HG03558 (cell line): ENCODE measurements at regions not wholly inside any gene's neighbourhood (a gene's known extent, or its start where the extent isn't known, plus 50 kb on each side); places are given as distances from the start of the nearest gene placed in this dataset.

Source experiments
- ATAC-seq: cut with Tn5 transposase; IDR thresholded peaks from one replicate; pipeline ENCODE4 v1.9.1; 2021; ENCODE audit warnings: moderate number of reproducible peaks; ENCODE audit not compliant: unreplicated experiment; ENCODE audit errors: extremely low read depth

DNA sequence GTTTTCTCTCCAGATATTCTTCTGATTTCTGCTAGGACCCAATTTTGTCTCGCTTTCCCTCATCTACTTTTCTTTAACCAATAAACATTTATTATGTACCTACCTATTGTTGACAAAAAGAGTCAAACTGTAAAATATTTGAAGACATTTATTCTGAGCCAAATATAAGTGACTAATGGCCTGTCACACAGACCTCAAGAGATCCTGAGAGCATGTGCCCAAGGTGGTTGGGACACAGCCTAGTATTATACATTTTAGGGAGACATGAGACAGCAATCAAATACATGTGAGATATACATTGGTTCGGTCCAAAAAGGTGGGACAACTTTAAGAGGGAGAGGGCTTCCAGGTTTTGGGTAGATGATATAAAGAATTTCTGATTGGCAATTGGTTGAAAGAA is 191.8 kb downstream of the NXNL2 start:
- no peak for ATAC-seq

DNA sequence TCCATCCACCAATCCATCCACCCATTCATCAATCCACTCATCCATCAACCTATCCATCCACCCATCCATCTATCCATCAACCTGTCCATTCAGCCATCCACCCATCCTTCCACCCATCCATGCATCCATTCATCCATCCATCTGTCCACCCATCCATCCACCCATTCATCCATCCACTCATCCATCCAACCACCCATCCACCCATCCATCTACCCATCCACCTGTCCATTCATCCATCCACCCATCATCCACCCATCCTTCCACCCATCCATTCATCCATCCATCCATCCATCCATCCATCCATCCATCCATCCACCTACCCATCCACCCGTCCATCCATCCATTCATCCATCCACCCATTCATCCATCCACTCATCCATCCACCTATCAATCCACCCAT is 195.8 kb downstream of the NXNL2 start:
- no peak for ATAC-seq

DNA sequence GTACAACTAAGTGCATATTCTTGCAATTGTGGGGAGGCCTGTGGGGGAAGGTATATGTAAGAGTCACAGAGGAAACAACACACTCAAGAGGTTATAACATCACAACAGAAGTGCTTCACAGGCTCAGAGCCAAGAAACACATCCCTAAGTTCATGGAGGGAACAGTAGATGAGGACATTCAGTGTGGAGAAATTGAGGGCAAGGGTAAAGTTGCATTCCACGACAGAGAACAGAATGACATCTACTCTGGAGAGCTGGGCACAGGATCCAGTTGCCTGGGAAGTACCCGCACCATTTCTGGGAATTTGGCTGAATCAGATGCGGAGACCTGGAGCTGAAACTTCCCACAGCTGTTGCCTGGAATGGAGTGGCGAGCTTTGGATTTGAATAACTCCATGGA is 197.2 kb downstream of the NXNL2 start:
- no peak for ATAC-seq

DNA sequence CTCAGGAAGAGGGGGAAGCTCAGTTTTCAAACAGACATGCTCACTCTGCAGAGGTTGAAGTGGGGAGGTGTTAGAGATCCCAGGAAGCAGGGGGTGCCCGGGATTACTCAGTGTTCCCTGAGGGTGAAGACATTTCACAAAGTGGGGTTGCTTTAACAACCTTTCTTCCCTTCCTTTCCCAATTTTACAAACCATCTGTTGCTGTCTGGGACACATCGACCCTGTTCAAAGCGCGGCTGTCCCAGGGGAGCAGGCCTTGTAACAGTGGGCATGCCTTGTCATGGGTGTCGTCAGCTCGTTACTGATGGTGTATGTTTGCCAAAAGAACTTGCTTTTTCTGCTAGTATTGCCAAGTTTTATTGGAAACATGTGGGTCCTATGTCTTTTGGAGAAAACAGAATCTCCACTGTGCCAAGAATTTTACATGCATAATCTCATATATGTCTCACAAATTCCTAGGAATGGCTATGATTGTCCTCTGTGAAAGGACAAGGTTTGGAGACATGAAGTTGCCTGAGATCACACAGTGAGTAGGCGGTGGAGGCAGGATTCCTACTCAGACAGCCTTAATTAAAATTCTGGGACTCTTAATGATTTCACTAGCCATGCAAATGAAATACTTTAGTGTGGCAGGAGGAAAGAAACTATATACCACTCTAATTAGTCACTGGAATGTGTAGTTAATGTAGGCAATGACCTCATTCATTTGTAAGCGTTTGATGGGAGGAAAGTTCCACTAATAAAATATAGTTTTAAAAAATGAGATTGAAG is 198.9 kb downstream of the NXNL2 start:
- no peak for ATAC-seq

GRCh38 chr9:88734527-88734926 is 199.5 kb downstream of the NXNL2 start:
- ATAC-seq, result no peak

- no peak for ATAC-seq
These were observed 201.2 kb downstream of the NXNL2 start for GRCh38 chr9:88736136-88736637.

DNA sequence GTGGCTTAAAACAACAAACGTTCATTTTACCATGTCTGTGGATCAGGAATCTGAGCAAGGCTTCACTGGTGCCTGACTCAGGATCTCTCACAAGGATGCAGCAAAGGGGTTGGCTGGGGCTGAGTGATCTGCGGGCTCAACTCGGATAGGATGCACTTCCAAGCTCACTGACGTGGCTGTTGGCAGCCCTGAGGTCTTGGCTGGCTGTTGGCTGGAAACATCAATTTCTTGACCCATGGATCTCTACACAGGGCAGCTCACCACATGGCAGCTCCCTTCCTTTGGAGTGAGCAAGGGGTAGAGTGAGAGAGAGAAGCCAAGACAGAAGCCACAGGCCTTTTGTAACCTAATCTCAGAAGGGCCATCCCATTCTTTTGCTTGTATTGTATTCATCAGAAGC is 202.1 kb downstream of the NXNL2 start:
- no peak for ATAC-seq

- no peak for ATAC-seq
These were observed 202.9 kb downstream of the NXNL2 start for GRCh38 chr9:88737876-88738275.

DNA sequence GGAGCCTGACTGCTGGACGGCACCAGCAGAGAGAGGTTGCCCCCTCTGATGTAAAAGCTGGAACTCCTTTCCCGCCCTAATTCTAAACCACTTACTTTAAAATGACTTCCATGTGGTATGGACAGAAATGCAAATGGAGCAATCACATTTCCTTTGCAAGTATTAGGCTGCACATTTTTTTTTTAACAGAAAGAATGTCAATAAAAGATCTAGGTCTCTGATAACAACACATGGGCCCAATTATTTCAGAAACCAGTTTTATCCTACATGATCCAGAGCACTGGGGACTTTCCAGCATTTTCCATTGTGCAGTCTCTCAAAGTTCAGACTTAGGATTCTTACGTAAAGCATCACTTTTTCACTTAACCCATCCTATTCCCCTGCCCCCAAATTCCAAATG is 203.7 kb downstream of the NXNL2 start:
- no peak for ATAC-seq

DNA sequence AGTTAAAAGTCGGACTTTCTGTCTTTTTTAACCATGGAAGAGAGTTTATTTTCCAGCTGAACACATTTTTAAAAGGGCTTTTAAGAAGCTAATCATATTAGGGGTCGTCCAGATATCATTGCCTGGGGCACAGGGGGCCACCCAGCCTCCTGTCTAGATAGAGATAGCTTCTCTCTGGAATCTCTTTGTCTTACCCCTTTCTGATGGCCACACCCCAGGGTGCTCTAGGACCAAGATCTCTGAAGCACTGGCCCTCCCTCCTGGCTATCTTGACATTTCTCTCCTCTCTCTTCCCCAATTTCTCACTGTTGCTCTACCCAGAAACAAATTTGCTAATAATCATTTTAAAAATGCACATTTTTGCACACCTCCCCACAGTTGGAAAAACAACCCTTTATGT is 204.4 kb downstream of the NXNL2 start:
- no peak for ATAC-seq

DNA sequence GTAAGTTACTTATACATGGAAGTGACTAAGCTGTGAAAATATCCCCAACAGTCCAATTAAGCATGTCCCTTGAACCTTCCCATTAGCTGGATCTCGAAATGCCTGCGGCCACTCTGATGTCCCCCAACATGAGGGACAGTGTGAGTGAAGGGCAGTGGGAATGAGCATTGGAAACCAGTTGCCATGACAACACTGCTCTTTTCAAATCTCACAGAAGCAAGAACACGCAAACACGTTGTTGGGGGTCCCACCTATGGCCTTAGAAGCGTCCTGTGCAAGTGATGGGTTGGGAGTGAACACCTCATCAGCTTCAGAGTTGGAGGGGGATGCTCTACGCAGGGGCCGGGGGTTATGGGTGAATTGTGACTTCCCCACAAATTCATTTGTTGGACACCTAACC is 205.9 kb downstream of the NXNL2 start:
- no peak for ATAC-seq

GRCh38 chr9:88741335-88741734 is 206.4 kb downstream of the NXNL2 start:
- no peak for ATAC-seq

DNA sequence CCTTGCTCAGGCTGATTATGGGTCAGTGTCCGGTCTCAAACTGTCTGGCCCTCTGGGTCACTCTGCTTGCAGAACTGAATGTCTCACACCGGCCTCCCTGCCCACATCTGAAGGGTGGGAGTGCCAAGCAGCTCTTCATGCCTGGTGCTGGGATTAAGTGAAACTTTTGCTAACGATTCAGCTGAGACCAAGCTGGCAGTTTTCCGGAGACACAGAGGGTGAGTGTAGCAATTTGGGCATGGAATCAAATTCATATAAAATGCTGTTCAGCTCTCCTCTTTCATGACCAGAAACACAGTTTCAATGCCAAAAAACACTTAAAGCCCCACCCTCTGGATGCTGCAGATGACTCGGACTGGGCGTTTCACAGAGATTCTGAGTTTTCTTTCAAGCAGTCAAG is 207.5 kb downstream of the NXNL2 start:
- ATAC-seq, result no peak

DNA sequence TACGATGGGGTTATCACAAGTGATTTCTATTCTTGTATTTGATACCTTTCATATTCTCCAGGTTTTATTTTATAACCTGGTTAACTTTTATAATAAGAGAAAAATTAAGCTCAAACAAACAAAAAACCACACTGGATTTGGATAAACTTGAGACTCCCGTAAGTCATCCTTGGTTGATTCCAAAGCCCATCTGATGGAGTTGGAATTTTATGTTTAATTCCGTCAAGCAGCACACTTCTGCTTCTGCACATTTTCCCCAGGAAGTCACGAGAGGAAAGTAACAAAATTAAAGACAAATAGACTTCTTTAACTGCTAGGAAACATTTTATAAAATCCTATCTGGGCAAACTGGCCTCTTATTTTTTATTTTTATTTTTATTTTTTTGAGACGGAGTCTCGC is 207.9 kb downstream of the NXNL2 start:
- no peak for ATAC-seq

GRCh38 chr9:88745276-88746001 is 210.5 kb downstream of the NXNL2 start:
- no peak for ATAC-seq

- no peak for ATAC-seq
These were observed 211.2 kb downstream of the NXNL2 start for GRCh38 chr9:88746029-88746742.

DNA sequence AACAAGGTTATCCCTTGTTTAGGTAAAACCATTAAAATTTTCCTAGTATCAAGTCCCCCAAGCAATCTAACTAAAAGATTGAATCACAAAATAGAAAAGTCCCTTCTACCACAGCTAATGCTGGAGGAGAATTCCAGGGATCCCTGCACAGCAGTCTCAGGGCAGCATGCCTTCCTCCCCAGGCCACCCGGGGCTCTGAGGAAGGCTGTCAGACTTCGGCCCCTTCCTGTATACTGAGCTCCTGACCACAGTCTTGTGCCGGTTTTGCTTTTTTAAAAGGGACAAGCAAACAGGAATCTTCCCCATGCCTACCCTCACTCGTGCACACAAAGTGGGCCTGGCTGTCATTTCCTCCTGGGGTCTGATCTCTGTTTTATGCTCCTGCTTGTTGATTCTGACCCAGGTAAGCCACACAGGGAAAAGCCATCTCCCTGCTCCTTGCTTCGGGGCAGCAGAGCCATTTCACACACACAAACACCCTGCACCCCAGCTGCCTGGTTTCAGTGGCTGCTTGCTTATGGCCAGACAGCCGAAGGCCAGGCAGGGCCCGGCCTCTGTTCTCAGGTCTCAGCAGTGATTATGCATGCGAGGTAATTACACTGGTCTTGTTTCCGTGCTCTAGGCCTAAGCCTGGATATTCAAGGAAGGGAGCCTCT is 211.9 kb downstream of the NXNL2 start:
- no peak for ATAC-seq

- no peak for ATAC-seq
These were observed 212.8 kb downstream of the NXNL2 start for GRCh38 chr9:88747768-88748167.

DNA sequence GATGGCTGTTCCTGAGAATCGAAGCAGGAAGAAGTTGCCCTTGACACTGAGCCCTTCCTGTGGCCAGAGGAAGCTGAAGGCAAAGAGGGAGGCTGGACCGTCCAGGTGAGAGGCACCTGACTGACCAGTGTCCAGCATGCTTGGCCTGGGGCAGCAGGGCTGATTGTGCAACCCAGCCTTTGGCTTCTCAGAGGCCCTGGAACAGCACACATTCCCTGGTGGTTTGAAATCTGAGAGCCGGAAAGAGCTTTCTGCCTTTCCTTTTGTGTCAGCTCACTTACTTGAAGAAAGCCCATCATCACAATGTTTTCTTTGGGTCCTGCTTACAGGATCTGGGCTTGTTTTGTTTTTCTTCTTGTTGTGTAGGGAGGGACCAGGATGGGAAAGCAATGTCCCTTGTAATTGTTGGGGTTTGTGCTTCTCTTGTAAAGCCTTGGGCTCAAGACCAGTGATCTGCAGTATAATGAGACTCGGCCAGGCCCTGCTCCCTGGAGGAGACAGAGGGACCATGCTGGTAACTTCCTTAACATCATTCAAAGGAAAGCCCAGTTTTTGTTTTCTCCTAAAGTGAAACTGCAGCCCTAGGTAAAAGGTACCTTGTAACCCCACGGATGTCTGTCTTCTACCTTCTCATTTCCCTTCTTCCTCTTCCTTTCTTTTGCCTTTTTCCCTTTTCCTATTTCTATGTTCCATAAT is 213.7 kb downstream of the NXNL2 start:
- no peak for ATAC-seq

GRCh38 chr9:88749420-88749819 is 214.4 kb downstream of the NXNL2 start:
- no peak for ATAC-seq
